GM23338 (cell line): ENCODE measurements at regions not wholly inside any gene's neighbourhood (a gene's known extent, or its start where the extent isn't known, plus 50 kb on each side); places are given as distances from the start of the nearest gene placed in this dataset.

Source experiments
- CTCF ChIP-seq, 2 experiments: fragments of 200-600 bp in 1 of 2; sonication (generic) in 1 of 2; conservative IDR thresholded peaks; 2 replicates each; pipeline versions ENCODE4 v1.5.1 to v1.6.1; 2016 to 2017; ENCODE audit warnings: antibody characterized with exemption in 2 of 2, low read depth in 2 of 2, mild to moderate bottlenecking in 2 of 2, moderate library complexity in 1 of 2
- POLR2AphosphoS5 ChIP-seq: IDR thresholded peaks from 2 replicates; pipeline ENCODE4 v1.6.1; 2016; ENCODE audit warnings: antibody characterized with exemption, low read depth

DNA sequence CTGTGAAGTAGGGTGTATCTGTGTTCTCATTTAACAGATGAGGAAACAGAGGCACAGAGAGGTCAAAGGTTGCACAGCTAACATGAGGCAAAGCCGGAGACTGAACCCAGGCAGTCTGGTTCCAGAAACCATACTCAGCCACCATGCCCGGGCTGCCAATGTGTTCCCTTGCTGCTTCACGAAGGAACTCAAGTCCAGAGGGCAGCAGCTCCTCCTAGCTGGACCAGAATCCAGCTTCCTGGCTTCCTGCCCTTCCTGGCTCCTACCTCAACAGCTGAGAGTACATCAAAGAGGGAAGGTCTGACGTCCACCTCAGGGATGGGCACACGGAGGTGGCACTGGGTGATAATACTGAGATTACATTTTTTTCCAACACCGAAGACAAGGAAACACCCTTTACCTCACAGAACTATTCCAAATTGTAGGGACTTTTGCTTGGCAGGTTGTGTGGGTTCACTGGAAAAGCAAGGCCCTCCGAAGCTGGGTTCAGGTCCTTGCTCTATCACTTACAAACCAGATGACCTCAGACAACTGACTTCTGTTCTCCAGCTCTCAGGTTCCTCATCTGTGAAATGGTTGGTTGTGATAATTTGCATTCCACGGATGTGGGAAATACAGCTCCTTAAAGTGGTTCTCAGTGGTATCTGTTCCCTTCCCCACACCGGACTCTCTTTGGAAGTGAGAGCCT lies 154.1 kb upstream of the ZMIZ1 start:
- TF ChIP-seq POLR2AphosphoS5 (no peak), CTCF (conservative IDR thresholded peaks at IDR 0.05; ENCODE audit: low read depth in 2 of 2) (no peak)
